Keratinocyte (primary cell): ENCODE measurements at regions not wholly inside any gene's neighbourhood (a gene's known extent, or its start where the extent isn't known, plus 50 kb on each side); places are given as distances from the start of the nearest gene placed in this dataset.

Experiments
- DNase-seq: peaks from one replicate; pipeline ENCODE4 v3.0.0-alpha.2; 2011; ENCODE audit warnings: low read depth, missing footprints, low spot score
- FAIRE-seq: peaks from 2 replicates; lab custom pipeline; 2011; peaks lifted over from hg19 to GRCh38; lab: Jason Lieb, UNC
- H2AFZ ChIP-seq: 2 replicates; pipeline ENCODE4 v1.6.0; 2012; ENCODE audit warnings: low read length, control low read depth, inconsistent platforms; ENCODE audit not compliant: control insufficient read depth
- H3K27ac ChIP-seq: 2 replicates; pipeline ENCODE4 v1.5.1; 2011; ENCODE audit warnings: low read length; ENCODE audit not compliant: control insufficient read depth, insufficient read depth
- H3K27me3 ChIP-seq: 3 replicates; pipeline ENCODE4 v1.6.0; 2011; ENCODE audit warnings: low read length; ENCODE audit not compliant: control insufficient read depth, insufficient read depth; ENCODE audit errors: extremely low read depth
- H3K36me3 ChIP-seq, 2 experiments: 2 replicates in 1 of 2; 3 replicates in 1 of 2; pipeline ENCODE4 v1.5.1; 2011; ENCODE audit warnings: low read length in 2 of 2, mild to moderate bottlenecking in 1 of 2; ENCODE audit not compliant: control insufficient read depth in 2 of 2, insufficient read depth in 2 of 2; ENCODE audit errors: extremely low read depth in 1 of 2
- H3K4me1 ChIP-seq: 3 replicates; pipeline ENCODE4 v1.5.1; 2011; ENCODE audit warnings: low read length; ENCODE audit not compliant: control insufficient read depth, insufficient read depth; ENCODE audit errors: extremely low read depth
- H3K4me2 ChIP-seq: 3 replicates; pipeline ENCODE4 v1.6.0; 2011; ENCODE audit warnings: low read depth, low read length; ENCODE audit not compliant: control insufficient read depth, insufficient read depth; ENCODE audit errors: extremely low read depth
- H3K4me3 ChIP-seq, 3 experiments: fragments of 200-600 bp in 1 of 3; sonication (generic) in 1 of 3; 2 replicates in 2 of 3; 3 replicates in 1 of 3; pipeline ENCODE4 v1.5.1; 2011 to 2016; ENCODE audit warnings: low read length in 3 of 3, mild to moderate bottlenecking in 3 of 3, control low read depth in 2 of 3, inconsistent platforms in 1 of 3, low read depth in 1 of 3, mixed read lengths in 1 of 3, mixed run types in 1 of 3, moderate library complexity in 1 of 3; ENCODE audit not compliant: control insufficient read depth in 2 of 3, insufficient read depth in 2 of 3; ENCODE audit errors: extremely low read depth in 1 of 3
- H3K79me2 ChIP-seq: 2 replicates; pipeline ENCODE4 v1.6.0; 2012; ENCODE audit warnings: low read length; ENCODE audit not compliant: control insufficient read depth, insufficient read depth
- H3K9ac ChIP-seq: 3 replicates; pipeline ENCODE4 v1.6.0; 2011; ENCODE audit warnings: low read length; ENCODE audit not compliant: control insufficient read depth, insufficient read depth; ENCODE audit errors: extremely low read depth
- H3K9me1 ChIP-seq: 3 replicates; pipeline ENCODE4 v1.6.0; 2011; ENCODE audit warnings: low read length; ENCODE audit not compliant: control insufficient read depth, insufficient read depth; ENCODE audit errors: extremely low read depth
- H3K9me3 ChIP-seq: 2 replicates; pipeline ENCODE4 v1.5.1; 2012; ENCODE audit warnings: low read depth, low read length; ENCODE audit not compliant: control insufficient read depth
- H4K20me1 ChIP-seq: 3 replicates; pipeline ENCODE4 v1.6.0; 2011; ENCODE audit warnings: low read length; ENCODE audit not compliant: control insufficient read depth, insufficient read depth; ENCODE audit errors: extremely low read depth
- CTCF ChIP-seq, 3 experiments: IDR thresholded peaks in 1 of 3; conservative IDR thresholded peaks in 1 of 3; optimal IDR thresholded peaks in 1 of 3; 2 replicates in 2 of 3; 3 replicates in 1 of 3; pipeline versions ENCODE3 to v1.5.1; 2011; ENCODE audit warnings: low read length in 3 of 3, mild to moderate bottlenecking in 3 of 3, moderate library complexity in 2 of 3, control low read depth in 1 of 3, inconsistent platforms in 1 of 3; ENCODE audit not compliant: insufficient read depth in 2 of 3; ENCODE audit errors: extremely low read depth in 1 of 3
- EZH2 ChIP-seq: IDR thresholded peaks from one replicate; pipeline ENCODE4 v1.6.1; 2012; ENCODE audit warnings: inconsistent platforms, mild to moderate bottlenecking, low read length, moderate library complexity
- dilution Hi-C: fragments of 300-500 bp; cut with MboI; formaldehyde crosslinking; loops from one replicate; pipeline ENCODE4 v1.7.0; 2020; ENCODE audit warnings: low sequenced_read_pairs; ENCODE audit not compliant: extremely low pct_ligation_motif_present

DNA sequence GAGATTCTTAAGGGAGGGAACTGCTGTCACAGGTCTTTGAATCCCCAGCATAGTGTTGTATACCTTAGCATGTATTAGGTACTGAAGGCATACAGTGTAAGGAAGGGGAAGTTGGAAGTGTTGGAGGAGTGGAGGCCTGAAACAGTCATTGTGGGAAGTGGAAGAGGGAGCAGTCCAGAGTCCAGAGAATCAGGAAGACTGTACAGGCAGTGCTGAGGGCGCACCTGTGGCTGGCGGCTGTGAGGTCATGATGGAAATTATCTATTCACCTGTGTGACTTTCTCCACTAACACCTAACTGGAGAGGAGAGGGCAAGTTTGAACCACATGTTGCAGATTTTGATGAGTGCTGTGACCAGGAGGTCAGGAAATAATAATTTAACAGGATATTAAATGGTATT, 119.7 kb upstream of the NIPBL start:
- Histone ChIP-seq H3K9me3 (no peaks in the 10 kb centered on the region), H3K79me2 (no peaks in the 10 kb centered on the region), H3K9me1 (no peaks in the 10 kb centered on the region), H3K4me1 (no peaks in the 10 kb centered on the region), H3K4me3 (no peak overlapping the region), H2AFZ (no peak overlapping the region), H3K36me3 (no peaks in the 10 kb centered on the region), H4K20me1 (no peaks in the 10 kb centered on the region), H3K4me2 (no peak overlapping the region), H3K27ac (no peak overlapping the region), H3K27me3 (peaks cover 4% of the 10 kb centered on the region), H3K9ac (no peak overlapping the region)
- DNase-seq, result no peak
- TF ChIP-seq EZH2, result no peak
- TF ChIP-seq CTCF (optimal IDR thresholded peaks at IDR 0.05 in 1 of 3, IDR thresholded peaks at IDR 0.05 in 1 of 3, conservative IDR thresholded peaks at IDR 0.05 in 1 of 3; ENCODE audit: extremely low read depth in 1 of 3, insufficient read depth in 2 of 3, low read length in 3 of 3), result no peak
- dilution Hi-C loops, result no loop called here
- no peak for FAIRE-seq

DNA sequence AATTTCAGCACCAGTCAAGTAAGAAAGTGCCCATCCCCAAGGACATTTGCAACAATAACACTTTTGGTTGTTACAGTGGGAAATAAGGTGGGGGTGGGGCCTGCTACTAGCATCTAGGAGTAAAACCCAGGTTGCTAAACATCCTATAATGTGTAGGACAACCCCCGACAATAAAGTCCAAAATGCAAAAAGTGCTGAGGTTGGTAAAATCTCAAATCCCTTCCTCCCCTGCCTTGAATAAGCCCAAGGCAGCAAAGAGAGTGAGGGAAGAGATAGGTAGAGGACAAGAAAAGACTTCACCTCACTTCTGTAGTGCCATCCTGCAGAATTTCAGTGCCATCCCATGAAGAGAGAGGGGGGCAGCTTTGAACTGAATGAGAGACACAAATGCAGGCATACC, 117.5 kb upstream of the NIPBL start:
- no peak for TF ChIP-seq CTCF (optimal IDR thresholded peaks at IDR 0.05 in 1 of 3, IDR thresholded peaks at IDR 0.05 in 1 of 3, conservative IDR thresholded peaks at IDR 0.05 in 1 of 3; ENCODE audit: extremely low read depth in 1 of 3, insufficient read depth in 2 of 3, low read length in 3 of 3)
- no peak for TF ChIP-seq EZH2

More for the DNA sequence above, 117.5 kb upstream of the NIPBL start:
- H2AFZ ChIP-seq, result no peak overlapping the region
- H3K4me3 ChIP-seq, result no peak overlapping the region
- no peak overlapping the region for H3K9ac ChIP-seq
- dilution Hi-C loops, result no loop called here
- no peaks in the 10 kb centered on the region for H4K20me1 ChIP-seq
- no peaks in the 10 kb centered on the region for H3K36me3 ChIP-seq
- no peak for FAIRE-seq
- H3K4me2 ChIP-seq, result no peak overlapping the region
- no peaks in the 10 kb centered on the region for H3K9me3 ChIP-seq
- peaks cover 4% of the 10 kb centered on the region for H3K27me3 ChIP-seq
- no peak overlapping the region for H3K27ac ChIP-seq
- no peaks in the 10 kb centered on the region for H3K4me1 ChIP-seq
- H3K79me2 ChIP-seq, result no peaks in the 10 kb centered on the region
- DNase-seq, result no peak
- no peaks in the 10 kb centered on the region for H3K9me1 ChIP-seq
